ENCODE measurements at regions not wholly inside any gene's neighbourhood (a gene's known extent, or its start where the extent isn't known, plus 50 kb on each side); places are given as distances from the start of the nearest gene placed in this dataset.

DNA sequence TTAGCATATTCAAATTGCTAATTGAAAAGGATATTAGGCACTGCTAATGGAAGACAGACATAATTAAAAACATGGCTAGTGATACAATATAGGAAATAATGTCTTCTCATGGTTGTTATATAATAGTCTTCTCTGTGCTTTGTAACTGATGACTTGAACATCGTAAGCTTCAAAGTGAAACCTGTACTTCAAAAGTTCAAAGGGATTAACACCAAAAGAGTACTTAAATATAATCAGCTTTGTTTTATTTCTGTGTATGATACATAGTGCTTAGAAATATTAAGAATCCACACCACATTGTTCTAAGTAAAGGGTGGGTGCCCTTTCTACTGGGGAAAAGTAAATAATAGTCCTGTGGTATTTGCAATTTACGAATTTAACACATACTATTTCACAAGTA is 75.4 kb upstream of the ITGA1 start:
- intact Hi-C loops (cut with DNase I): no loop called here
- Histone ChIP-seq H3K27ac (no peak overlapping the region), H3K27me3 (ENCODE audit: low read depth) (no peaks in the 10 kb centered on the region), H3K36me3 (no peaks in the 10 kb centered on the region), H3K4me1 (peaks cover 11% of the 10 kb centered on the region), H3K9me3 (no peaks in the 10 kb centered on the region), H3K4me3 (no peak overlapping the region)
- TF ChIP-seq, protein P1, sequence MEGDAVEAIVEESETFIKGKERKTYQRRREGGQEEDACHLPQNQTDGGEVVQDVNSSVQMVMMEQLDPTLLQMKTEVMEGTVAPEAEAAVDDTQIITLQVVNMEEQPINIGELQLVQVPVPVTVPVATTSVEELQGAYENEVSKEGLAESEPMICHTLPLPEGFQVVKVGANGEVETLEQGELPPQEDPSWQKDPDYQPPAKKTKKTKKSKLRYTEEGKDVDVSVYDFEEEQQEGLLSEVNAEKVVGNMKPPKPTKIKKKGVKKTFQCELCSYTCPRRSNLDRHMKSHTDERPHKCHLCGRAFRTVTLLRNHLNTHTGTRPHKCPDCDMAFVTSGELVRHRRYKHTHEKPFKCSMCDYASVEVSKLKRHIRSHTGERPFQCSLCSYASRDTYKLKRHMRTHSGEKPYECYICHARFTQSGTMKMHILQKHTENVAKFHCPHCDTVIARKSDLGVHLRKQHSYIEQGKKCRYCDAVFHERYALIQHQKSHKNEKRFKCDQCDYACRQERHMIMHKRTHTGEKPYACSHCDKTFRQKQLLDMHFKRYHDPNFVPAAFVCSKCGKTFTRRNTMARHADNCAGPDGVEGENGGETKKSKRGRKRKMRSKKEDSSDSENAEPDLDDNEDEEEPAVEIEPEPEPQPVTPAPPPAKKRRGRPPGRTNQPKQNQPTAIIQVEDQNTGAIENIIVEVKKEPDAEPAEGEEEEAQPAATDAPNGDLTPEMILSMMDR (IDR thresholded peaks at IDR 0.05): no peak
- DNase-seq (no peak), ATAC-seq (no peak)

DNA sequence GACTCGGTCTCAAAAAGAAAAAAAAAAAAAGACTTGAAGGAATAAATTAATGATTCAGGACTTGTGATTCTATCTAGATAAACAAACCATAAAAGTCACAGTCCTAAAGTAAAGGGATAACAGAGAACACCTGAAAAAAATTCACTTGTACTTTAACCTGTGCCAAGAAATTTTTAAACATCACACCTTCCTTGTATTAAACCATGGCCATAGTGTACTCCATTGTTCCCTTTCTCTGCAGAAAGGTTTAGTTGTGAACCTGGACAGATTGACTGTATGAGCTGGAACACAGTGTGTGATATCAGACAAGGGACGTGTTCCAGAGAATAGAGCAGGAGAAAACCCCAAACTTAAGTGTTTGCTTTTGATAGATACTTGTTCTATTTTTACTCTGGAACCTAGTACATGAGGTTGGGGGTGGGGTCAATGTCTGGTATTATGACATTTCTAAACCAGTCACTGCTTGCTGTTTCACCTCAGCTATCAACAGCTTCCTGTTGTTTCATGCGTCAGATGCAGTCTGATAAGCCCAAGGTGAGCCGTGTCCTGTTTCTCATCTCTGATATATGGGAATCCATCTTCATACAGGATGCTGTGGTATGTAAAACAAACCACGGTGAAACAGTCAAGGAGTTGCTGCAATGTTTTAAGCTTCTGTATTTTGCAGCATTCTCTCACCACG is 62.5 kb upstream of the ITGA1 start:
- TF ChIP-seq, protein P1 (IDR thresholded peaks at IDR 0.05): no peak
- ATAC-seq (peak; percentile 94 to 96), DNase-seq (no peak)
- H3K4me1 ChIP-seq: peaks cover 35% of the 10 kb centered on the region
- no peaks in the 10 kb centered on the region for H3K27me3 ChIP-seq (ENCODE audit: low read depth)
- no peak overlapping the region for H3K4me3 ChIP-seq
- intact Hi-C loops (cut with DNase I): no loop called here
- H3K36me3 ChIP-seq: no peaks in the 10 kb centered on the region
- peak overlapping the region; percentile 18 for H3K27ac ChIP-seq
- H3K9me3 ChIP-seq: no peaks in the 10 kb centered on the region

DNA sequence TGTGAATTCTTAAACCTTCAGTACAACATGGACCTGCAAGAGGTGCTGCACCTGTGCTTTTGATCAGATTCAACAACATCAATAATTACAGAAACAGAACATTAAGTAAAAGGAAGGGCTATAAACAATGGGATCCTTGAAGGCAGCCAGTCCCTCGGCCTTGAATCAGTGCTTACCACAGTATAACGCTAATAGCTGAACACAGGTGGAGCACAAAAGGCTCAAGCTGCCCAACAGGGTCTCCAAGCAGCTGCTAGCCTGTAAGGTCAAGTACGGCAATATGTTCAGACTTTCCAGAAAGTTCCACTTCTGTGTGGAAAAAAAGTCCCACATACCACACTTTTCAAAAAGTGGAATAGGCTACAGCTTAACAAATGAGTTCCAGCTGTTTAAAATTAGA is 61.9 kb upstream of the ITGA1 start:
- no peak overlapping the region for H3K4me3 ChIP-seq
- peaks cover 35% of the 10 kb centered on the region for H3K4me1 ChIP-seq
- TF ChIP-seq, protein P1 (IDR thresholded peaks at IDR 0.05): no peak
- H3K27me3 ChIP-seq (ENCODE audit: low read depth): no peaks in the 10 kb centered on the region
- H3K9me3 ChIP-seq: no peaks in the 10 kb centered on the region
- H3K27ac ChIP-seq: no peak overlapping the region
- DNase-seq (no peak), ATAC-seq (peak; percentile 25 to 35)
- no peaks in the 10 kb centered on the region for H3K36me3 ChIP-seq
- intact Hi-C loops (cut with DNase I): no loop called here

DNA sequence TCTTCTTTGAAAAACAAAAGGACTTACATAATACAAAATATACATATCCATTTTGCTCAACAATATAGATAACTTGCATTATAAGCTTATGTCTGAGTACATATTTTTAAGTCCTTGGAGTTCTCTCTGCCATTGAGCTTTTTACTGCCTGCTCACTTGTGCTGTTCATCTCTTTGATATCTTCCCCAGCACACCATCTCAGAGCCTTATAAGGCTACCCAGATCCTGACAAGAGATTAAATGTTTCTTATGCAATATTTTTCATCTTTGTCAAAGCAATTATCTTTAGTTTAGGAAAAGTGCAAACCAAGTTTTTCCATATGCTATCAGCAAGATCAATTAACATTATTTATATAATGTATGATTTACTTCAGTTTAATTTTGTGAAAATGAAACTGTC is 60.7 kb upstream of the ITGA1 start:
- intact Hi-C loops (cut with DNase I): no loop called here
- no peak overlapping the region for H3K4me3 ChIP-seq
- peaks cover 35% of the 10 kb centered on the region for H3K4me1 ChIP-seq
- H3K27me3 ChIP-seq (ENCODE audit: low read depth): no peaks in the 10 kb centered on the region
- no peak for ATAC-seq
- no peak overlapping the region for H3K27ac ChIP-seq
- H3K36me3 ChIP-seq: no peaks in the 10 kb centered on the region
- no peak for DNase-seq
- H3K9me3 ChIP-seq: no peaks in the 10 kb centered on the region
- TF ChIP-seq, protein P1 (IDR thresholded peaks at IDR 0.05): no peak

DNA sequence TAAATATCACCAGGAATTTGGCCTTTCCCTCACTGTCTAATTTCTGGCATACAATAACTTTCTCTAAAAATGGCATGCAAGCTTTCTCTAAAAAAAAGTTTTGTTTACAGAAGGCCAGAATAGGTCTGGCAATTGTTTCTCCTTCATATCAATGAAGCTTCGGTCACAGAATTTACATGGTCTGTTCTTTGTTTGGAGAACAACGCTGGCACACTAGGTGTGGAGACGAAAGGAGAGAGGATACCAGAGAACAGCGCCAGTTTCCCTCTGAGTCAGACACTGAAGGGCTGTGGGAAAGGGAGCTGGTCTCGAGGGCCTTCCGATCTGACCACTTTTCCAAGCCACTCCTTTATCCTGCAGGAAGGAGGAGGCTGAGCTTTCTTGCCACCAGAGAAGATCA is 60.1 kb upstream of the ITGA1 start:
- intact Hi-C loops (cut with DNase I): no loop called here
- Histone ChIP-seq H3K27me3 (ENCODE audit: low read depth) (no peaks in the 10 kb centered on the region), H3K4me1 (peaks cover 35% of the 10 kb centered on the region), H3K4me3 (no peak overlapping the region), H3K27ac (peak overlapping the region; percentile 44), H3K9me3 (no peaks in the 10 kb centered on the region), H3K36me3 (no peaks in the 10 kb centered on the region)
- DNase-seq: no peak
- peak; percentile 55 to 79 for ATAC-seq
- TF ChIP-seq, protein P1 (IDR thresholded peaks at IDR 0.05): no peak

Measured in lower lobe of right lung (tissue), 2 donors.